ENCODE measurements at regions not wholly inside any gene's neighbourhood (a gene's known extent, or its start where the extent isn't known, plus 50 kb on each side); places are given as distances from the start of the nearest gene placed in this dataset.

GRCh38 chr11:33475993-33476392 lies 218.8 kb downstream of the HIPK3 start:
- TF ChIP-seq CTCF (IDR thresholded peaks at IDR 0.05) (no peak), POLR2A (IDR thresholded peaks at IDR 0.05) (no peak)
